ENCODE measurements at regions not wholly inside any gene's neighbourhood (a gene's known extent, or its start where the extent isn't known, plus 50 kb on each side); places are given as distances from the start of the nearest gene placed in this dataset.

DNA sequence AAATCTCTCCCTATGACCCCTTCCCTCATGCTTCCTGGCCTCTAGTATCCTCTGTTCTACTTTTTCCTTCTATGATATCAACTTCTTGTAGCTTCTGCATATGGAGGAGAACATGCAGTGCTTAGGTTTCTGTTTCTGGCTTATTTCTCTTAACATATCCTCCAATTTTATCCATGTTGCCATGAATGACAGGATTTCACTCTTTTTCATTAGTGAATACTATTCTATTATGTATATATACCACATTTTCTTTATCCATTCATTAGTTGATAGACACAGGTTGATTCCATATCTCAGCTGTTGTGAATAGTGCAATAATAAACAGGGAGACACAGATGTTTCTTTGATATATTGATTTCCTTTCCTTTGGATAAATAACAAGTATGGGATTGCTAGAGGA, 123.3 kb upstream of the SESN3 start:
- TF ChIP-seq TCF7 (CRISPR knock-in tag; IDR thresholded peaks at IDR 0.05; ENCODE audit: low read depth): no peak
- TF ChIP-seq, protein P1, sequence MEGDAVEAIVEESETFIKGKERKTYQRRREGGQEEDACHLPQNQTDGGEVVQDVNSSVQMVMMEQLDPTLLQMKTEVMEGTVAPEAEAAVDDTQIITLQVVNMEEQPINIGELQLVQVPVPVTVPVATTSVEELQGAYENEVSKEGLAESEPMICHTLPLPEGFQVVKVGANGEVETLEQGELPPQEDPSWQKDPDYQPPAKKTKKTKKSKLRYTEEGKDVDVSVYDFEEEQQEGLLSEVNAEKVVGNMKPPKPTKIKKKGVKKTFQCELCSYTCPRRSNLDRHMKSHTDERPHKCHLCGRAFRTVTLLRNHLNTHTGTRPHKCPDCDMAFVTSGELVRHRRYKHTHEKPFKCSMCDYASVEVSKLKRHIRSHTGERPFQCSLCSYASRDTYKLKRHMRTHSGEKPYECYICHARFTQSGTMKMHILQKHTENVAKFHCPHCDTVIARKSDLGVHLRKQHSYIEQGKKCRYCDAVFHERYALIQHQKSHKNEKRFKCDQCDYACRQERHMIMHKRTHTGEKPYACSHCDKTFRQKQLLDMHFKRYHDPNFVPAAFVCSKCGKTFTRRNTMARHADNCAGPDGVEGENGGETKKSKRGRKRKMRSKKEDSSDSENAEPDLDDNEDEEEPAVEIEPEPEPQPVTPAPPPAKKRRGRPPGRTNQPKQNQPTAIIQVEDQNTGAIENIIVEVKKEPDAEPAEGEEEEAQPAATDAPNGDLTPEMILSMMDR (IDR thresholded peaks at IDR 0.05): no peak
- TF ChIP-seq SP1 (CRISPR knock-in tag; conservative IDR thresholded peaks at IDR 0.05): no peak
- TF ChIP-seq, protein P2, sequence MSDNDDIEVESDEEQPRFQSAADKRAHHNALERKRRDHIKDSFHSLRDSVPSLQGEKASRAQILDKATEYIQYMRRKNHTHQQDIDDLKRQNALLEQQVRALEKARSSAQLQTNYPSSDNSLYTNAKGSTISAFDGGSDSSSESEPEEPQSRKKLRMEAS (CRISPR knock-in tag; IDR thresholded peaks at IDR 0.05): no peak
- TF ChIP-seq, protein P3, sequence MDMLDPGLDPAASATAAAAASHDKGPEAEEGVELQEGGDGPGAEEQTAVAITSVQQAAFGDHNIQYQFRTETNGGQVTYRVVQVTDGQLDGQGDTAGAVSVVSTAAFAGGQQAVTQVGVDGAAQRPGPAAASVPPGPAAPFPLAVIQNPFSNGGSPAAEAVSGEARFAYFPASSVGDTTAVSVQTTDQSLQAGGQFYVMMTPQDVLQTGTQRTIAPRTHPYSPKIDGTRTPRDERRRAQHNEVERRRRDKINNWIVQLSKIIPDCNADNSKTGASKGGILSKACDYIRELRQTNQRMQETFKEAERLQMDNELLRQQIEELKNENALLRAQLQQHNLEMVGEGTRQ (CRISPR knock-in tag; IDR thresholded peaks at IDR 0.05): no peak
- TF ChIP-seq TEAD4 (CRISPR knock-in tag; IDR thresholded peaks at IDR 0.05): no peak
- no peak for TF ChIP-seq ZNF423 (CRISPR knock-in tag; IDR thresholded peaks at IDR 0.05)
- TF ChIP-seq ELF4 (CRISPR knock-in tag; IDR thresholded peaks at IDR 0.05; ENCODE audit: low read depth): no peak
- TF ChIP-seq NFATC4 (CRISPR knock-in tag; IDR thresholded peaks at IDR 0.05): no peak
- TF ChIP-seq, protein P4, sequence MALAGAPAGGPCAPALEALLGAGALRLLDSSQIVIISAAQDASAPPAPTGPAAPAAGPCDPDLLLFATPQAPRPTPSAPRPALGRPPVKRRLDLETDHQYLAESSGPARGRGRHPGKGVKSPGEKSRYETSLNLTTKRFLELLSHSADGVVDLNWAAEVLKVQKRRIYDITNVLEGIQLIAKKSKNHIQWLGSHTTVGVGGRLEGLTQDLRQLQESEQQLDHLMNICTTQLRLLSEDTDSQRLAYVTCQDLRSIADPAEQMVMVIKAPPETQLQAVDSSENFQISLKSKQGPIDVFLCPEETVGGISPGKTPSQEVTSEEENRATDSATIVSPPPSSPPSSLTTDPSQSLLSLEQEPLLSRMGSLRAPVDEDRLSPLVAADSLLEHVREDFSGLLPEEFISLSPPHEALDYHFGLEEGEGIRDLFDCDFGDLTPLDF (CRISPR knock-in tag; IDR thresholded peaks at IDR 0.05): no peak
- no peak for TF ChIP-seq CREM (CRISPR knock-in tag; IDR thresholded peaks at IDR 0.05)

Data from WTC11 (cell line).